Activated T-cell treated with anti-CD3 and anti-CD28 coated beads for 1 hour (primary cell): ENCODE measurements at regions not wholly inside any gene's neighbourhood (a gene's known extent, or its start where the extent isn't known, plus 50 kb on each side); places are given as distances from the start of the nearest gene placed in this dataset.

Source experiments
- DNase-seq: peaks from one replicate; pipeline ENCODE4 v3.0.0-alpha.2; 2020; ENCODE audit warnings: low read depth

GRCh38 chr19:13606156-13606555 is 99.9 kb upstream of the CACNA1A start:
- DNase-seq: no peak

- DNase-seq: no peak
These were observed 98.8 kb upstream of the CACNA1A start for GRCh38 chr19:13604902-13605586.

- no peak for DNase-seq
These were observed 94.5 kb upstream of the CACNA1A start for GRCh38 chr19:13600802-13601201.

- DNase-seq: no peak
These were observed 93.8 kb upstream of the CACNA1A start for GRCh38 chr19:13600091-13600490.

- DNase-seq: no peak
These were observed 93.4 kb upstream of the CACNA1A start for GRCh38 chr19:13599681-13600080.

GRCh38 chr19:13598098-13598497 is 91.8 kb upstream of the CACNA1A start:
- no peak for DNase-seq

GRCh38 chr19:13597640-13598039 is 91.4 kb upstream of the CACNA1A start:
- DNase-seq: peak; percentile 20

- peak; percentile 77 for DNase-seq
These were observed 82.9 kb upstream of the CACNA1A start for GRCh38 chr19:13588957-13589833.

- no peak for DNase-seq
These were observed 79.2 kb upstream of the CACNA1A start for GRCh38 chr19:13585512-13585911.

- no peak for DNase-seq
These were observed 77.5 kb upstream of the CACNA1A start for GRCh38 chr19:13583753-13584152.

GRCh38 chr19:13583114-13583513 is 76.8 kb upstream of the CACNA1A start:
- no peak for DNase-seq

GRCh38 chr19:13581576-13581975 is 75.3 kb upstream of the CACNA1A start:
- DNase-seq: no peak

- DNase-seq: no peak
These were observed 73.2 kb upstream of the CACNA1A start for GRCh38 chr19:13579388-13580060.

- no peak for DNase-seq
These were observed 70.4 kb upstream of the CACNA1A start for GRCh38 chr19:13576726-13577125.

GRCh38 chr19:13574933-13575332 is 68.7 kb upstream of the CACNA1A start:
- DNase-seq: no peak

GRCh38 chr19:13573056-13573667 is 66.9 kb upstream of the CACNA1A start:
- DNase-seq: no peak

GRCh38 chr19:13561461-13561860 is 55.2 kb upstream of the CACNA1A start:
- no peak for DNase-seq

- no peak for DNase-seq
These were observed 51.6 kb upstream of the CACNA1A start for GRCh38 chr19:13557756-13558398.

- DNase-seq: no peak
These were observed 50.3 kb upstream of the CACNA1A start for GRCh38 chr19:13556552-13556951.
